PC-9 (cell line): ENCODE measurements at regions not wholly inside any gene's neighbourhood (a gene's known extent, or its start where the extent isn't known, plus 50 kb on each side); places are given as distances from the start of the nearest gene placed in this dataset.

ENCODE experiments used
- BruUV-seq: library from RNA; stranded (reverse); fragments of 400-500 nt; replicated peaks from 2 replicates; lab custom pipeline; 2021; lab: Mats Ljungman, UMichigan
- CTCF ChIA-PET: fragments of 300-600 bp; sonication (Branson Sonifier 250); formaldehyde crosslinking; loops from one replicate; lab custom pipeline; 2022; ENCODE audit warnings: antibody characterized with exemption; lab: Charles Lee
- POLR2A ChIA-PET: fragments of 300-600 bp; sonication (Branson Sonifier 250); formaldehyde crosslinking; loops from one replicate; lab custom pipeline; 2022; ENCODE audit warnings: antibody characterized with exemption; ENCODE audit not compliant: unreplicated experiment; lab: Charles Lee
- DNase-seq, 2 experiments: peaks; one replicate each; pipeline versions ENCODE4 v3.0.0 to v3.0.0-alpha.2; 2015 to 2022; ENCODE audit warnings: mixed read lengths in 1 of 2
- H2AFZ ChIP-seq: fragments of 200-600 bp; sonication (generic); 2 replicates; pipeline ENCODE4 v1.8.1; 2017; ENCODE audit warnings: antibody characterized with exemption
- H3F3A ChIP-seq: fragments of 200-600 bp; sonication (generic); 2 replicates; pipeline ENCODE4 v1.8.1; 2017; ENCODE audit warnings: antibody characterized with exemption, mild to moderate bottlenecking, low read depth; ENCODE audit not compliant: insufficient read depth
- H3K27ac ChIP-seq: fragments of 200-600 bp; sonication (generic); 2 replicates; pipeline ENCODE4 v1.6.1; 2016; ENCODE audit warnings: mixed run types
- H3K27me3 ChIP-seq: fragments of 200-600 bp; sonication (generic); 2 replicates; pipeline ENCODE4 v1.6.1; 2016; ENCODE audit warnings: low read depth, mixed run types; ENCODE audit not compliant: insufficient read depth
- H3K36me3 ChIP-seq: fragments of 200-600 bp; sonication (generic); 2 replicates; pipeline ENCODE4 v1.6.1; 2016; ENCODE audit warnings: low read depth, mixed run types
- H3K4me1 ChIP-seq: fragments of 200-600 bp; sonication (generic); replicated peaks from 2 replicates; pipeline ENCODE4 v1.6.1; 2016; ENCODE audit warnings: mixed run types; ENCODE audit not compliant: insufficient read depth
- H3K4me2 ChIP-seq: fragments of 200-600 bp; sonication (generic); 2 replicates; pipeline ENCODE4 v1.6.1; 2017; ENCODE audit warnings: mixed run types
- H3K4me3 ChIP-seq: fragments of 200-600 bp; sonication (generic); 2 replicates; pipeline ENCODE4 v1.6.1; 2016; ENCODE audit warnings: mixed run types
- H3K79me2 ChIP-seq: fragments of 200-600 bp; sonication (generic); 2 replicates; pipeline ENCODE4 v1.6.1; 2017; ENCODE audit warnings: low read depth, mixed run types
- H3K9me2 ChIP-seq: fragments of 200-600 bp; sonication (generic); 2 replicates; pipeline ENCODE4 v1.8.1; 2017; ENCODE audit warnings: mild to moderate bottlenecking; ENCODE audit not compliant: insufficient read depth
- H3K9me3 ChIP-seq: fragments of 200-600 bp; sonication (generic); 2 replicates; pipeline ENCODE4 v1.8.1; 2016; ENCODE audit warnings: low read depth; ENCODE audit not compliant: insufficient read depth
- H4K20me1 ChIP-seq: fragments of 200-600 bp; sonication (generic); 2 replicates; pipeline ENCODE4 v1.8.1; 2017; ENCODE audit not compliant: insufficient read depth
- CTCF ChIP-seq: fragments of 200-600 bp; sonication (generic); conservative IDR thresholded peaks from 2 replicates; pipeline ENCODE4 v1.6.1; 2017; ENCODE audit warnings: mixed run types, antibody characterized with exemption, mild to moderate bottlenecking, moderate library complexity
- EZH2 ChIP-seq: fragments of 200-600 bp; sonication (generic); IDR thresholded peaks from 2 replicates; pipeline ENCODE4 v1.8.0; 2017; ENCODE audit warnings: antibody characterized with exemption, low read depth
- intact Hi-C: fragments of 100-400 bp; cut with micrococcal nuclease; formaldehyde crosslinking; loops from one replicate; pipeline ENCODE4 v1.10.0; 2022; ENCODE audit not compliant: unreplicated experiment

GRCh38 chr18:73983970-73984369, 163.7 kb downstream of the FBXO15 start:
- CTCF ChIA-PET = no interaction called here
- no TSS peak for BruUV-seq

GRCh38 chr18:73983496-73983895, 164.1 kb downstream of the FBXO15 start:
- TF ChIP-seq EZH2 (no peak), CTCF (no peak)
- POLR2A ChIA-PET = no interaction called here
- intact Hi-C loops = loop anchor here (5.0 kb wide), 1 partner anchor 1221 kb away; no protein-coding TSS in a partner anchor
- DNase-seq = no peak
- Histone ChIP-seq H3K27me3 (no peaks in the 10 kb centered on the region), H3K79me2 (no peaks in the 10 kb centered on the region), H3K36me3 (no peaks in the 10 kb centered on the region), H4K20me1 (no peaks in the 10 kb centered on the region), H3K9me2 (no peaks in the 10 kb centered on the region), H2AFZ (no peak overlapping the region), H3F3A (no peaks in the 10 kb centered on the region), H3K9me3 (0 out of 2 replicates have a peak, but pooled peaks cover 9% of the 10 kb centered on the region), H3K4me3 (no peak overlapping the region), H3K4me2 (no peak overlapping the region), H3K27ac (no peak overlapping the region), H3K4me1 (no peaks in the 10 kb centered on the region)
- CTCF ChIA-PET = no interaction called here
- no TSS peak for BruUV-seq

More at GRCh38 chr18:73983970-73984369, 163.7 kb downstream of the FBXO15 start:
- 0 out of 2 replicates have a peak, but pooled peaks cover 9% of the 10 kb centered on the region for H3K9me3 ChIP-seq
- no peaks in the 10 kb centered on the region for H3K27me3 ChIP-seq
- no peaks in the 10 kb centered on the region for H3K36me3 ChIP-seq
- TF ChIP-seq EZH2 = no peak
- no peak for TF ChIP-seq CTCF
- no peaks in the 10 kb centered on the region for H4K20me1 ChIP-seq
- POLR2A ChIA-PET = no interaction called here
- intact Hi-C loops = loop anchor here (5.0 kb wide), 1 partner anchor 1222 kb away; no protein-coding TSS in a partner anchor
- no peak overlapping the region for H3K27ac ChIP-seq
- H3K79me2 ChIP-seq = no peaks in the 10 kb centered on the region
- no peak for DNase-seq
- no peak overlapping the region for H3K4me3 ChIP-seq
- H3K4me1 ChIP-seq = no peaks in the 10 kb centered on the region
- H3F3A ChIP-seq = no peaks in the 10 kb centered on the region
- H3K9me2 ChIP-seq = no peaks in the 10 kb centered on the region
- H2AFZ ChIP-seq = no peak overlapping the region
- no peak overlapping the region for H3K4me2 ChIP-seq

GRCh38 chr18:73981796-73982195, 165.8 kb downstream of the FBXO15 start:
- no peak overlapping the region for H3K4me3 ChIP-seq
- ChIA-PET CTCF (no interaction called here), POLR2A (no interaction called here)
- no peaks in the 10 kb centered on the region for H3K9me2 ChIP-seq
- no peaks in the 10 kb centered on the region for H3K9me3 ChIP-seq
- no peaks in the 10 kb centered on the region for H3K27me3 ChIP-seq
- no peaks in the 10 kb centered on the region for H3F3A ChIP-seq
- DNase-seq = no peak
- H3K4me2 ChIP-seq = no peak overlapping the region
- intact Hi-C loops = loop anchor here (5.0 kb wide), 1 partner anchor 1219 kb away; no protein-coding TSS in a partner anchor
- no peaks in the 10 kb centered on the region for H4K20me1 ChIP-seq
- H3K79me2 ChIP-seq = no peaks in the 10 kb centered on the region
- H2AFZ ChIP-seq = no peak overlapping the region
- TF ChIP-seq CTCF (no peak), EZH2 (no peak)
- H3K27ac ChIP-seq = no peak overlapping the region
- no peaks in the 10 kb centered on the region for H3K4me1 ChIP-seq
- no TSS peak for BruUV-seq
- H3K36me3 ChIP-seq = no peaks in the 10 kb centered on the region
